ENCODE measurements at regions not wholly inside any gene's neighbourhood (a gene's known extent, or its start where the extent isn't known, plus 50 kb on each side); places are given as distances from the start of the nearest gene placed in this dataset.

- TF ChIP-seq ZBTB10 (CRISPR knock-in tag; IDR thresholded peaks at IDR 0.05; ENCODE audit: borderline replicate concordance) (no peak), ZNF644 (CRISPR knock-in tag; IDR thresholded peaks at IDR 0.05; ENCODE audit: low read depth) (no peak), ZNF138 (CRISPR knock-in tag; IDR thresholded peaks at IDR 0.05; ENCODE audit: low read depth) (no peak), ZNF510 (CRISPR knock-in tag; IDR thresholded peaks at IDR 0.05; ENCODE audit: low read depth) (no peak), KAT8 (CRISPR knock-in tag; IDR thresholded peaks at IDR 0.05) (no peak)
Observed at GRCh38 chr11:42114927-42115326, 655.5 kb upstream of the LRRC4C start (continued).

- DNase-seq (ENCODE audit: low spot score) (no peak), FAIRE-seq (no peak), ATAC-seq (no peak)
- Histone ChIP-seq H3K4me2 (ENCODE audit: low read depth, low read length) (no peak overlapping the region), H3K27ac (ENCODE audit: extremely low read length, insufficient read depth, low read length) (no peak overlapping the region), H3K9ac (ENCODE audit: insufficient read depth, low read depth, low read length) (no peak overlapping the region), H3K4me3 (replicated peaks in 1 of 3; ENCODE audit: insufficient read depth in 1 of 3, low read depth in 2 of 3, low read length in 3 of 3) (no peak overlapping the region), H3K4me1 (ENCODE audit: insufficient read depth, low read length) (no peaks in the 10 kb centered on the region), H3K79me2 (ENCODE audit: insufficient read depth, low read length) (no peaks in the 10 kb centered on the region), H3K27me3 (ENCODE audit: control insufficient read depth in 1 of 2, insufficient read depth in 2 of 2, low read length in 2 of 2) (no peaks in the 10 kb centered on the region), H3K36me3 (replicated peaks in 1 of 2; ENCODE audit: control insufficient read depth in 1 of 2, insufficient read depth in 2 of 2, low read length in 2 of 2) (no peaks in the 10 kb centered on the region), H4K20me1 (ENCODE audit: insufficient read depth, low read length) (no peaks in the 10 kb centered on the region), H2AFZ (ENCODE audit: low read length) (no peak overlapping the region), H3K9me3 (ENCODE audit: low read length) (peaks cover 68% of the 10 kb centered on the region)
- TF ChIP-seq MAFF (IDR thresholded peaks at IDR 0.05; ENCODE audit: low read depth, low read length) (peak; percentile 65), MAFK (conservative IDR thresholded peaks at IDR 0.05 in 1 of 2, IDR thresholded peaks at IDR 0.05 in 1 of 2; ENCODE audit: low read length in 2 of 2) (peak; percentile 47 to 77; a peak in 3 of 4 replicates), RNF2 (conservative IDR thresholded peaks at IDR 0.05; ENCODE audit: low read depth) (no peak)
- CTCF ChIA-PET (ENCODE audit: low intra/inter-chr PET ratio, low total read pairs) = no interaction called here
- WGBS (ENCODE audit: low lambda C conversion rate) = 5% methylated on average over 1 of the region's 1 CpG
- no TSS peak for BruUV-seq (replicated peaks)
- POLR2A ChIA-PET = no interaction called here
- intact Hi-C loops (cut with micrococcal nuclease; ENCODE audit: unreplicated experiment) (no loop called here), in situ Hi-C loops (cut with HindIII; ENCODE audit: extremely low pct_ligation_motif_present, low pct_unique_long_range_greater_than_20kb) (no loop called here)
Observed at GRCh38 chr11:42138454-42138853, 679.0 kb upstream of the LRRC4C start.
